ENCODE measurements at regions not wholly inside any gene's neighbourhood (a gene's known extent, or its start where the extent isn't known, plus 50 kb on each side); places are given as distances from the start of the nearest gene placed in this dataset.

GRCh38 chr3:181056136-181056732 is 66.7 kb upstream of the DNAJC19 start:
- no peak for TF ChIP-seq CTCF (conservative IDR thresholded peaks at IDR 0.05; ENCODE audit: low read depth, low read length)
- no peak for TF ChIP-seq EZH2 (IDR thresholded peaks at IDR 0.05; ENCODE audit: borderline replicate concordance, low read depth, low read length, poor library complexity, severe bottlenecking)

Measured in A673 (cell line).